Psoas muscle (tissue), 7 donors: ENCODE measurements at regions not wholly inside any gene's neighbourhood (a gene's known extent, or its start where the extent isn't known, plus 50 kb on each side); places are given as distances from the start of the nearest gene placed in this dataset.

Source experiments
- ATAC-seq, 4 donors: fragments of 200-7000 bp; cut with Tn5 transposase; one replicate each; pipeline ENCODE4 v1.9.1; 2020; ENCODE audit warnings: moderate library complexity in 3 of 4, mild to moderate bottlenecking in 2 of 4
- DNase-seq, 2 donors: peaks; one replicate each; pipeline ENCODE4 v3.0.0-alpha.2; 2020
- H3K27ac ChIP-seq: fragments of 200-600 bp; one replicate; pipeline ENCODE4 v1.8.0; 2022
- H3K27me3 ChIP-seq, 3 donors: fragments of 200-600 bp in 1 of 3; one replicate each; pipeline versions ENCODE4 v1.6.1 to v1.8.0; 2013 to 2022; ENCODE audit warnings: low read length in 2 of 3, mild to moderate bottlenecking in 2 of 3, moderate library complexity in 1 of 3; ENCODE audit not compliant: insufficient read depth in 3 of 3
- H3K36me3 ChIP-seq, 2 donors: fragments of 200-600 bp in 1 of 2; one replicate each; pipeline versions ENCODE4 v1.6.1 to v1.8.0; 2013 to 2022; ENCODE audit warnings: low read depth in 1 of 2, mild to moderate bottlenecking in 1 of 2, moderate library complexity in 1 of 2; ENCODE audit not compliant: insufficient read depth in 1 of 2
- H3K4me1 ChIP-seq: fragments of 200-600 bp; one replicate; pipeline ENCODE4 v1.8.0; 2022
- H3K4me3 ChIP-seq: fragments of 200-600 bp; one replicate; pipeline ENCODE4 v1.8.0; 2022; ENCODE audit warnings: mild to moderate bottlenecking
- H3K9me3 ChIP-seq: fragments of 200-600 bp; one replicate; pipeline ENCODE4 v1.8.0; 2022
- CTCF ChIP-seq: fragments of 200-600 bp; IDR thresholded peaks from one replicate; pipeline ENCODE4 v1.8.0; 2022; ENCODE audit warnings: antibody characterized with exemption
- WGBS, 3 donors: extraction: QIAGEN DNeasy Blood & Tissue Kit; methylation state at CpG; one replicate each; pipeline versions ENCODE4 v1.1.6 to v1.1.7; 2013; 5-methylcytosine and 5-hydroxymethylcytosine counted together
- intact Hi-C, 2 donors: fragments of 100-400 bp; cut with DNase I; formaldehyde crosslinking; loops; one replicate each; pipeline versions ENCODE4 v1.11.0 to v1.14.2; 2022
- donor health status: healthy with polysubstance abuse.
- donor health status: DM: no; HTN: no; CAD: no; lungs with moderate emphysema.
- donor health status: Bipolar disorder and iron deficiency.
- donor health status: healthy.
- donor health status: DM: yes; HTN: yes; CAD: no.
- donor health status: DM: no; HTN: no; CAD: no.
- donor health status: DM: yes; HTN: yes; CAD: no.

GRCh38 chr2:220684099-220684498, 888.0 kb downstream of the EPHA4 start:
- TF ChIP-seq CTCF: no peak
- Histone ChIP-seq H3K27me3 (no peaks in the 10 kb centered on the region), H3K4me3 (no peak overlapping the region), H3K4me1 (no peaks in the 10 kb centered on the region), H3K9me3 (no peaks in the 10 kb centered on the region), H3K27ac (no peak overlapping the region), H3K36me3 (no peaks in the 10 kb centered on the region)
- no peak for ATAC-seq
- intact Hi-C loops: loop anchor here in 1 of 2 donors (10.0 kb wide), 2 partner anchors 201 to 421 kb away; no protein-coding TSS in a partner anchor
- WGBS, 3 donors: 52 to 68% (median 61%) methylated on average over 6 of the region's 6 CpGs
- DNase-seq: no peak

GRCh38 chr2:220687231-220687843, 884.8 kb downstream of the EPHA4 start:
- Histone ChIP-seq H3K36me3 (no peaks in the 10 kb centered on the region), H3K27ac (no peak overlapping the region), H3K4me3 (no peak overlapping the region), H3K27me3 (no peaks in the 10 kb centered on the region), H3K9me3 (no peaks in the 10 kb centered on the region), H3K4me1 (no peaks in the 10 kb centered on the region)
- peak; percentile 64 to 73 for DNase-seq
- TF ChIP-seq CTCF: peak; percentile 88
- 46 to 55% (median 47%) methylated on average over 15 of the region's 15 CpGs for WGBS, 3 donors
- ATAC-seq: peak; percentile 81 to 97 (median 85)
- intact Hi-C loops: loop anchor here (1.0 to 10.0 kb wide), 5 partner anchors 197 to 1280 kb away; partner anchors contain the start of gene EPHA4 (in 1 of the 2)

- H3K27me3 ChIP-seq: no peaks in the 10 kb centered on the region
- TF ChIP-seq CTCF: no peak
- H3K4me1 ChIP-seq: no peaks in the 10 kb centered on the region
- no peaks in the 10 kb centered on the region for H3K36me3 ChIP-seq
- peaks cover under 1% of the 10 kb centered on the region for H3K9me3 ChIP-seq
- 59 to 70% (median 61%) methylated on average over 6 of the region's 6 CpGs for WGBS, 3 donors
- H3K27ac ChIP-seq: no peak overlapping the region
- intact Hi-C loops: no loop called here
- no peak for DNase-seq
- no peak for ATAC-seq
- no peak overlapping the region for H3K4me3 ChIP-seq
These were observed 876.5 kb downstream of the EPHA4 start for GRCh38 chr2:220695397-220696279.

GRCh38 chr2:220696280-220696669, 875.8 kb downstream of the EPHA4 start:
- no peak for DNase-seq
- H3K27ac ChIP-seq: no peak overlapping the region
- 71 to 80% (median 79%) methylated on average over 6 of the region's 6 CpGs for WGBS, 3 donors
- no peaks in the 10 kb centered on the region for H3K27me3 ChIP-seq
- H3K36me3 ChIP-seq: no peaks in the 10 kb centered on the region
- no peak for TF ChIP-seq CTCF
- peaks cover 6% of the 10 kb centered on the region for H3K9me3 ChIP-seq
- no peak for ATAC-seq
- no peak overlapping the region for H3K4me3 ChIP-seq
- no peaks in the 10 kb centered on the region for H3K4me1 ChIP-seq
- intact Hi-C loops: no loop called here
